ENCODE measurements at regions not wholly inside any gene's neighbourhood (a gene's known extent, or its start where the extent isn't known, plus 50 kb on each side); places are given as distances from the start of the nearest gene placed in this dataset.

DNA sequence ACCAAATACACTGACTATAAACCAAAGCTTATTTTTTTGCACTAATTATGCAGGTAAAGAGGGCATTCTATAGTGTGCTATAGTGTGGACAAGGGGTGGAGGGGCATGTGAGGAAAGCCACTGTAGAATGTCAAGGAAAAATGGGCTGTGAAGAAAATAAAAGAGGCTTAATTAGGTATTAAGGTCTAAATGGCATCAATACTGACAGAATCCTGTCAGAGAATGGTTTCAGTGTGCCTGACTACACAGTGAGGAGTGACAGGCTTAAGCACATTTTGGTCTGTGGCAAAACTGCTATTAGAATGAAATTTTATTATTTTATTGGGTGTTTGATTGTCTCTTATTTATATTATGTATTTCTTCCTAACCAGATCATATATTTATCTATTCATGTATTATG is 787.6 kb upstream of the CELF4 start:
- Histone ChIP-seq H3K27ac (ENCODE audit: low read depth, low read length, poor library complexity, severe bottlenecking) (no peak overlapping the region), H3K4me3 (ENCODE audit: low read depth, low read length, poor library complexity, severe bottlenecking) (no peak overlapping the region), H3F3A (ENCODE audit: insufficient read depth, low read length) (no peaks in the 10 kb centered on the region), H3K9ac (ENCODE audit: low read length) (no peak overlapping the region), H3K36me3 (ENCODE audit: insufficient read depth, low read length) (no peaks in the 10 kb centered on the region), H3K9me2 (ENCODE audit: low read depth, low read length) (no peaks in the 10 kb centered on the region), H3K79me2 (ENCODE audit: insufficient read depth, low read length) (no peaks in the 10 kb centered on the region), H3K27me3 (ENCODE audit: insufficient read depth, low read length) (no peaks in the 10 kb centered on the region), H2AFZ (ENCODE audit: low read length) (no peak overlapping the region), H3K9me3 (ENCODE audit: low read length) (no peaks in the 10 kb centered on the region), H3K4me2 (ENCODE audit: low read length) (no peak overlapping the region), H4K20me1 (ENCODE audit: insufficient read depth, low read length) (no peaks in the 10 kb centered on the region), H3K4me1 (ENCODE audit: insufficient read depth, low read length, severe bottlenecking) (no peaks in the 10 kb centered on the region)
- TF ChIP-seq EZH2 (IDR thresholded peaks at IDR 0.05; ENCODE audit: borderline replicate concordance, low read length) (no peak), CTCF (IDR thresholded peaks at IDR 0.05; ENCODE audit: low read length) (no peak)

DNA sequence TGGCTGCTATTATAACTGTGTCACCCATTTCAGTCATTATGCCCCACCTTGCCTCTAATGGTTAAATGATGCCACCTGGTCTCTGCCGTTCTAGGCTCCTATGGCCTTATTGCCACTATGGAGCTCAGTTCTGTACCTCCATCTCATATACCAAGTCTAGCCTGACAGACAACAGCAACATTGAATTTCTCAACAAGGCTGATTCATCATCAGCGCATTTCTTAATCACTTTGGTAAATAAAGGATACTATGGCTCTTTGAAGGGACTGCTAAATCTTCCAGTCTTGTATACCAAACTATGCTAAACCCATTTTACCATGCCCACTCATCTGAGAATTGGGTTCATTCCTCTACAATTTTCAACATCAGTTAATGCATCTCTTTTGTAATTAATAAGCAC is 784.5 kb upstream of the CELF4 start:
- H3K36me3 ChIP-seq (ENCODE audit: insufficient read depth, low read length) = no peaks in the 10 kb centered on the region
- no peak for TF ChIP-seq EZH2 (IDR thresholded peaks at IDR 0.05; ENCODE audit: borderline replicate concordance, low read length)
- no peak for TF ChIP-seq CTCF (IDR thresholded peaks at IDR 0.05; ENCODE audit: low read length)
- no peaks in the 10 kb centered on the region for H3F3A ChIP-seq (ENCODE audit: insufficient read depth, low read length)
- H3K4me2 ChIP-seq (ENCODE audit: low read length) = no peak overlapping the region
- no peaks in the 10 kb centered on the region for H3K4me1 ChIP-seq (ENCODE audit: insufficient read depth, low read length, severe bottlenecking)
- no peak overlapping the region for H3K27ac ChIP-seq (ENCODE audit: low read depth, low read length, poor library complexity, severe bottlenecking)
- no peaks in the 10 kb centered on the region for H3K9me3 ChIP-seq (ENCODE audit: low read length)
- no peaks in the 10 kb centered on the region for H3K27me3 ChIP-seq (ENCODE audit: insufficient read depth, low read length)
- H3K9me2 ChIP-seq (ENCODE audit: low read depth, low read length) = no peaks in the 10 kb centered on the region
- H3K79me2 ChIP-seq (ENCODE audit: insufficient read depth, low read length) = no peaks in the 10 kb centered on the region
- no peak overlapping the region for H3K4me3 ChIP-seq (ENCODE audit: low read depth, low read length, poor library complexity, severe bottlenecking)
- no peak overlapping the region for H2AFZ ChIP-seq (ENCODE audit: low read length)
- no peak overlapping the region for H3K9ac ChIP-seq (ENCODE audit: low read length)
- H4K20me1 ChIP-seq (ENCODE audit: insufficient read depth, low read length) = no peaks in the 10 kb centered on the region

DNA sequence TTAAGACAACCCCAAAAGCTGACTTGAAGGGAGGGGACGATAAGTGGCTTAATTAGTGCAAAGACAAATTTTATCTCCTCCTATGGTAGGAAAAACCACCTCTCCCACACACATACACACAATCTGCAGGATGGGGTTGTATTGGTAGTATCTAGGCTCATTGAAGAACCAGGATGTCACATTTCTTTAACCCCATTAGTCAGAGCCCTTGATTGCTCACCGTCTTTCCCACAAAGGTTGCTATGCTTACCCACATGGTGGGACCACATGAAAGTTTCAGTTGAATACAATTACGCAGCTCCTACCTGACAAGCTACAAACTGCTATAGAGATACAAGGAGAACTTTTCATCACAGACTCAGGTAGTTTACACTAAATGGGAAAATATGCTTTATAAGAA is 765.0 kb upstream of the CELF4 start:
- Histone ChIP-seq H3K9ac (ENCODE audit: low read length) (no peak overlapping the region), H3K4me2 (ENCODE audit: low read length) (no peak overlapping the region), H3F3A (ENCODE audit: insufficient read depth, low read length) (no peaks in the 10 kb centered on the region), H3K27me3 (ENCODE audit: insufficient read depth, low read length) (no peaks in the 10 kb centered on the region), H3K36me3 (ENCODE audit: insufficient read depth, low read length) (no peaks in the 10 kb centered on the region), H3K79me2 (ENCODE audit: insufficient read depth, low read length) (no peaks in the 10 kb centered on the region), H3K27ac (ENCODE audit: low read depth, low read length, poor library complexity, severe bottlenecking) (no peak overlapping the region), H3K4me1 (ENCODE audit: insufficient read depth, low read length, severe bottlenecking) (no peaks in the 10 kb centered on the region), H3K9me2 (ENCODE audit: low read depth, low read length) (no peaks in the 10 kb centered on the region), H3K4me3 (ENCODE audit: low read depth, low read length, poor library complexity, severe bottlenecking) (no peak overlapping the region), H3K9me3 (ENCODE audit: low read length) (no peaks in the 10 kb centered on the region), H2AFZ (ENCODE audit: low read length) (no peak overlapping the region), H4K20me1 (ENCODE audit: insufficient read depth, low read length) (no peaks in the 10 kb centered on the region)
- TF ChIP-seq EZH2 (IDR thresholded peaks at IDR 0.05; ENCODE audit: borderline replicate concordance, low read length) = no peak
- TF ChIP-seq CTCF (IDR thresholded peaks at IDR 0.05; ENCODE audit: low read length) = no peak
